CD4-positive, alpha-beta T cell (primary cell): ENCODE measurements at regions not wholly inside any gene's neighbourhood (a gene's known extent, or its start where the extent isn't known, plus 50 kb on each side); places are given as distances from the start of the nearest gene placed in this dataset.

Source experiments
- ATAC-seq: fragments of 200-7000 bp; cut with Tn5 transposase; one replicate; pipeline ENCODE4 v1.10.0; 2022; ENCODE audit warnings: mild to moderate bottlenecking; ENCODE audit not compliant: poor library complexity
- CTCF ChIA-PET: fragments of 350-600 bp; sonication (Branson Sonifier 250); formaldehyde crosslinking; loops from one replicate; lab custom pipeline; 2021; ENCODE audit warnings: antibody characterized with exemption, inconsistent platforms; lab: Charles Lee
- POLR2A ChIA-PET: fragments of 350-600 bp; sonication (Branson Sonifier 250); formaldehyde crosslinking; loops from one replicate; lab custom pipeline; 2021; ENCODE audit warnings: antibody characterized with exemption, inconsistent platforms; lab: Charles Lee
- DNase-seq, 14 experiments: peaks; one replicate each; pipeline ENCODE4 v3.0.0-alpha.2; 2013 to 2020; ENCODE audit warnings: mixed read lengths in 2 of 14
- H3K27ac ChIP-seq, 2 donors: one replicate each; pipeline versions ENCODE4 v1.5.1 to v1.7.0; 2013; ENCODE audit warnings: low read length in 2 of 2, low read depth in 1 of 2, mild to moderate bottlenecking in 1 of 2
- H3K27me3 ChIP-seq, 2 experiments: 1 replicate in 1 of 2; 2 replicates in 1 of 2; pipeline versions ENCODE4 v1.6.1 to v1.7.0; 2013; ENCODE audit warnings: low read length in 2 of 2, control low read depth in 1 of 2, mild to moderate bottlenecking in 1 of 2, moderate library complexity in 1 of 2; ENCODE audit not compliant: insufficient read depth in 2 of 2, control insufficient read depth in 1 of 2
- H3K36me3 ChIP-seq: one replicate; pipeline ENCODE4 v1.6.1; 2013; ENCODE audit warnings: low read length, control low read depth; ENCODE audit not compliant: insufficient read depth
- H3K4me1 ChIP-seq: one replicate; pipeline ENCODE4 v1.6.1; 2013; ENCODE audit warnings: low read length, control low read depth; ENCODE audit not compliant: insufficient read depth
- H3K4me3 ChIP-seq: one replicate; pipeline ENCODE4 v1.5.1; 2013; ENCODE audit warnings: mild to moderate bottlenecking, low read length, moderate library complexity
- H3K9me3 ChIP-seq, 2 experiments: 1 replicate in 1 of 2; 2 replicates in 1 of 2; pipeline versions ENCODE4 v1.6.1 to v1.7.0; 2013; ENCODE audit warnings: low read length in 2 of 2, mild to moderate bottlenecking in 2 of 2, control low read depth in 1 of 2, moderate library complexity in 1 of 2; ENCODE audit not compliant: control insufficient read depth in 1 of 2, insufficient read depth in 1 of 2
- H3K27ac Mint-ChIP-seq: one replicate; pipeline ENCODE4 v1.8.0; 2020; ENCODE audit warnings: mixed read lengths
- H3K27me3 Mint-ChIP-seq: one replicate; pipeline ENCODE4 v1.8.0; 2021; ENCODE audit warnings: mixed read lengths
- H3K36me3 Mint-ChIP-seq: one replicate; pipeline ENCODE4 v1.8.0; 2021; ENCODE audit warnings: low read depth, mixed read lengths
- H3K4me1 Mint-ChIP-seq: one replicate; pipeline ENCODE4 v1.8.0; 2021; ENCODE audit warnings: low read depth, mixed read lengths
- H3K4me3 Mint-ChIP-seq: one replicate; pipeline ENCODE4 v1.8.0; 2020; ENCODE audit warnings: mild to moderate bottlenecking, mixed read lengths
- H3K9me3 Mint-ChIP-seq: one replicate; pipeline ENCODE4 v1.8.0; 2020; ENCODE audit warnings: mixed read lengths
- intact Hi-C, 2 experiments: fragments of 100-400 bp; cut with DNase I in 1 of 2; cut with micrococcal nuclease in 1 of 2; formaldehyde crosslinking; loops; one replicate each; pipeline versions ENCODE4 v1.15.1 to v1.9.0; 2023 to 2025; cut with DNase I, micrococcal nuclease
- TF ChIP-seq, protein P1 (sequence below): fragments of 200-600 bp; IDR thresholded peaks from one replicate; pipeline ENCODE4 v1.8.0; 2022; ENCODE audit warnings: antibody characterized with exemption, mild to moderate bottlenecking

DNA sequence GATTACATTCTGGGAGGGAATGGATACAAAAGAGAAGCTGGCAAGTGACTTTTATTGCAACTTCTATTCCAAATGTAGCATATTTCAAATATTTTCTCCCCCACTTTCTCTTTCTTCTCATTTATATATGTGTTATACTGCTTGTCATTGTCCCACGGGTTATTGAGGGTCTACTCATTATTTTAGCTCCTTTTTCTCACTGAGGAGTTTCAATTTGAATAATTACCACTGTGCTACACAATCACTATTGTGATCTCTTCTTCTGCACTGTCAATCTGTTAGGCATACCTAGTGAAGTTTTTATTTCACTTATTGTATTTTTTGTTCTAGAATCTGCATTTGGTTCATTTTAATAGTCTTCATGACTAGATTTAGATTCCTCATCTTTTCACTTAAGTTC, 339.7 kb downstream of the PTPRC start:
- Mint-ChIP-seq H3K36me3 (no peaks in the 10 kb centered on the region), H3K4me3 (no peak overlapping the region), H3K27ac (no peak overlapping the region), H3K9me3 (no peaks in the 10 kb centered on the region), H3K27me3 (no peaks in the 10 kb centered on the region), H3K4me1 (peaks cover 11% of the 10 kb centered on the region)
- ATAC-seq: no peak
- CTCF ChIA-PET: no interaction called here
- Histone ChIP-seq H3K9me3 (peaks cover 0 to 6% of the 10 kb centered on the region in 2 experiments), H3K4me3 (no peak overlapping the region), H3K4me1 (no peaks in the 10 kb centered on the region), H3K27me3 (no peaks in the 10 kb centered on the region), H3K27ac (no peak overlapping the region), H3K36me3 (no peaks in the 10 kb centered on the region)
- intact Hi-C loops: no loop called here
- POLR2A ChIA-PET: no interaction called here
- TF ChIP-seq, protein P1, sequence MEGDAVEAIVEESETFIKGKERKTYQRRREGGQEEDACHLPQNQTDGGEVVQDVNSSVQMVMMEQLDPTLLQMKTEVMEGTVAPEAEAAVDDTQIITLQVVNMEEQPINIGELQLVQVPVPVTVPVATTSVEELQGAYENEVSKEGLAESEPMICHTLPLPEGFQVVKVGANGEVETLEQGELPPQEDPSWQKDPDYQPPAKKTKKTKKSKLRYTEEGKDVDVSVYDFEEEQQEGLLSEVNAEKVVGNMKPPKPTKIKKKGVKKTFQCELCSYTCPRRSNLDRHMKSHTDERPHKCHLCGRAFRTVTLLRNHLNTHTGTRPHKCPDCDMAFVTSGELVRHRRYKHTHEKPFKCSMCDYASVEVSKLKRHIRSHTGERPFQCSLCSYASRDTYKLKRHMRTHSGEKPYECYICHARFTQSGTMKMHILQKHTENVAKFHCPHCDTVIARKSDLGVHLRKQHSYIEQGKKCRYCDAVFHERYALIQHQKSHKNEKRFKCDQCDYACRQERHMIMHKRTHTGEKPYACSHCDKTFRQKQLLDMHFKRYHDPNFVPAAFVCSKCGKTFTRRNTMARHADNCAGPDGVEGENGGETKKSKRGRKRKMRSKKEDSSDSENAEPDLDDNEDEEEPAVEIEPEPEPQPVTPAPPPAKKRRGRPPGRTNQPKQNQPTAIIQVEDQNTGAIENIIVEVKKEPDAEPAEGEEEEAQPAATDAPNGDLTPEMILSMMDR: no peak
- DNase-seq: no peak

DNA sequence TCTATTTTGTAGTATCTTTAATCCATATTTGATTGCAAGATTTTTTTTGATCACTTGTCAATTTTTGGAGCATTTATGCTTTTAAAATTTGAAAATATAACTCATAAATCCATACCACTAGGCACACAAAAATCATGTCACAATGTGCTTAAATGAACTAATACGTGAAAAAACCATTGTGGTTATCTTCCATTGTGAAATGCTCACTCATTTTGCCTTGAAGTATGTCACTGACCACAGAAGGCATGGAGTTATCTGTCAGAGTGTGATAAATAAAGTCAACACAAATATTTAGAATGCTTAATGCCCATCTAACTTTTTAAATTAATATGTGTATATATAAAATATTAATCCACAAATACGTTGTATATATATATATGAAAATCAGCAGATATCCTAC, 347.2 kb downstream of the PTPRC start:
- H3K4me1 ChIP-seq: no peaks in the 10 kb centered on the region
- H3K4me3 Mint-ChIP-seq: no peak overlapping the region
- TF ChIP-seq, protein P1: no peak
- POLR2A ChIA-PET: interaction anchor here (0.6 kb wide), 1 partner anchor 1297 kb away, joined by 4 read pairs; no protein-coding TSS in a partner anchor
- no peaks in the 10 kb centered on the region for H3K4me1 Mint-ChIP-seq
- DNase-seq (peak in 1 of 14 experiments; percentile 12), ATAC-seq (no peak)
- no peaks in the 10 kb centered on the region for H3K9me3 ChIP-seq
- H3K27me3 ChIP-seq: no peaks in the 10 kb centered on the region
- H3K27ac ChIP-seq: no peak overlapping the region
- no peaks in the 10 kb centered on the region for H3K27me3 Mint-ChIP-seq
- CTCF ChIA-PET: no interaction called here
- H3K36me3 ChIP-seq: no peaks in the 10 kb centered on the region
- intact Hi-C loops: no loop called here
- no peaks in the 10 kb centered on the region for H3K9me3 Mint-ChIP-seq
- H3K36me3 Mint-ChIP-seq: no peaks in the 10 kb centered on the region
- H3K4me3 ChIP-seq: no peak overlapping the region
- no peak overlapping the region for H3K27ac Mint-ChIP-seq

- Histone ChIP-seq H3K4me1 (no peaks in the 10 kb centered on the region), H3K9me3 (no peaks in the 10 kb centered on the region), H3K27me3 (no peaks in the 10 kb centered on the region), H3K36me3 (no peaks in the 10 kb centered on the region), H3K27ac (no peak overlapping the region), H3K4me3 (no peak overlapping the region)
- H3K4me1 Mint-ChIP-seq: no peaks in the 10 kb centered on the region
- CTCF ChIA-PET: no interaction called here
- POLR2A ChIA-PET: interaction anchor here (0.6 kb wide), 1 partner anchor 1297 kb away, joined by 4 read pairs; no protein-coding TSS in a partner anchor
- DNase-seq: no peak
- TF ChIP-seq, protein P1: no peak
- no peaks in the 10 kb centered on the region for H3K9me3 Mint-ChIP-seq
- ATAC-seq: no peak
- H3K27me3 Mint-ChIP-seq: no peaks in the 10 kb centered on the region
- intact Hi-C loops: no loop called here
- H3K27ac Mint-ChIP-seq: no peak overlapping the region
- no peak overlapping the region for H3K4me3 Mint-ChIP-seq
- H3K36me3 Mint-ChIP-seq: no peaks in the 10 kb centered on the region
Observed at GRCh38 chr1:198986442-198986841, 347.6 kb downstream of the PTPRC start.
